HCT116 (cell line): ENCODE measurements at regions not wholly inside any gene's neighbourhood (a gene's known extent, or its start where the extent isn't known, plus 50 kb on each side); places are given as distances from the start of the nearest gene placed in this dataset.

Source experiments
- ATAC-seq: fragments of 200-7000 bp; cut with Tn5 transposase; 2 replicates; pipeline ENCODE4 v1.9.1; 2020; ENCODE audit warnings: mild to moderate bottlenecking, moderate library complexity
- BruUV-seq: library from RNA; stranded (reverse); fragments of 400-500 nt; replicated peaks from 2 replicates; lab custom pipeline; 2021; lab: Mats Ljungman, UMichigan
- CTCF ChIA-PET: fragments of 300-600 bp; sonication (Branson Sonifier 250); formaldehyde crosslinking; loops from one replicate; lab custom pipeline; 2021; ENCODE audit warnings: antibody characterized with exemption; lab: Charles Lee
- POLR2A ChIA-PET: fragments of 300-600, 350-600 bp; sonication (Branson Sonifier 250); formaldehyde crosslinking; loops from one replicate; lab custom pipeline; 2021; ENCODE audit warnings: antibody characterized with exemption; lab: Charles Lee
- RAD21 ChIA-PET, 2 experiments: fragments of 300-600 bp; sonication (Branson Sonifier 250); formaldehyde crosslinking; loops; one replicate each; lab custom pipeline; 2023; ENCODE audit warnings: low total read pairs in 2 of 2; ENCODE audit not compliant: uncharacterized antibody in 2 of 2, unreplicated experiment in 2 of 2, low non-redundant PET in 1 of 2; lab: Charles Lee
- DNase-seq: peaks from one replicate; pipeline ENCODE4 v3.0.0-alpha.2; 2010; ENCODE audit warnings: low read depth, low spot score
- H2AFZ ChIP-seq: fragments of 200-600 bp; shearing (Covaris generic), sonication (generic); 2 replicates; pipeline ENCODE4 v1.6.1; 2017; ENCODE audit warnings: low read depth, mixed run types, mixed read lengths, antibody characterized with exemption, low read length; ENCODE audit not compliant: poor library complexity, severe bottlenecking
- H3K27ac ChIP-seq: 2 replicates; pipeline ENCODE4 v1.5.1; 2012; ENCODE audit warnings: low read depth, low read length
- H3K27me3 ChIP-seq: fragments of 200-600 bp; sonication (generic); 2 replicates; pipeline ENCODE4 v1.6.1; 2016; ENCODE audit warnings: mixed run types, low read length, mixed read lengths; ENCODE audit not compliant: insufficient read depth
- H3K36me3 ChIP-seq, 2 experiments: fragments of 200-500 bp in 1 of 2; fragments of 200-600 bp in 1 of 2; sonication (Bioruptor generic) in 1 of 2; sonication (generic) in 1 of 2; 2 replicates each; pipeline versions ENCODE4 v1.5.1 to v1.6.1; 2014 to 2016; ENCODE audit warnings: low read length in 2 of 2, inconsistent platforms in 1 of 2, mixed read lengths in 1 of 2, mixed run types in 1 of 2; ENCODE audit not compliant: insufficient read depth in 2 of 2, control insufficient read depth in 1 of 2
- H3K4me1 ChIP-seq, 2 experiments: fragments of 200-600 bp in 1 of 2; sonication (generic) in 1 of 2; 2 replicates each; pipeline versions ENCODE4 v1.5.1 to v1.6.1; 2012 to 2017; ENCODE audit warnings: low read length in 2 of 2, inconsistent platforms in 1 of 2, mild to moderate bottlenecking in 1 of 2, mixed read lengths in 1 of 2, mixed run types in 1 of 2, moderate library complexity in 1 of 2; ENCODE audit not compliant: insufficient read depth in 2 of 2, control insufficient read depth in 1 of 2
- H3K4me2 ChIP-seq: fragments of 200-600 bp; sonication (generic); 2 replicates; pipeline ENCODE4 v1.6.1; 2017; ENCODE audit warnings: mixed run types, low read length, mixed read lengths
- H3K4me3 ChIP-seq, 2 experiments: fragments of 200-600 bp in 1 of 2; sonication (generic) in 1 of 2; replicated peaks in 1 of 2; 2 replicates each; pipeline ENCODE4 v1.5.1; 2011 to 2016; ENCODE audit warnings: low read length in 2 of 2, control low read depth in 1 of 2, low read depth in 1 of 2, mild to moderate bottlenecking in 1 of 2, mixed read lengths in 1 of 2, mixed run types in 1 of 2
- H3K79me2 ChIP-seq: fragments of 200-600 bp; sonication (generic); 2 replicates; pipeline ENCODE4 v1.6.1; 2017; ENCODE audit warnings: mild to moderate bottlenecking, mixed run types, low read length, moderate library complexity, mixed read lengths; ENCODE audit not compliant: insufficient read depth
- H3K9ac ChIP-seq: fragments of 200-600 bp; sonication (generic); 2 replicates; pipeline ENCODE4 v1.6.1; 2016; ENCODE audit warnings: low read length, mixed read lengths
- H3K9me2 ChIP-seq: fragments of 200-600 bp; sonication (generic), shearing (Covaris generic); 2 replicates; pipeline ENCODE4 v1.6.1; 2017; ENCODE audit warnings: mixed run types, mild to moderate bottlenecking, moderate library complexity; ENCODE audit not compliant: insufficient read depth
- H3K9me3 ChIP-seq, 2 experiments: fragments of 200-500 bp in 1 of 2; fragments of 200-600 bp in 1 of 2; sonication (Bioruptor generic) in 1 of 2; sonication (generic) in 1 of 2; 2 replicates each; pipeline ENCODE4 v1.6.1; 2014 to 2017; ENCODE audit warnings: low read length in 2 of 2, mixed read lengths in 2 of 2, inconsistent platforms in 1 of 2, low read depth in 1 of 2, mild to moderate bottlenecking in 1 of 2, mixed run types in 1 of 2, moderate library complexity in 1 of 2; ENCODE audit not compliant: control insufficient read depth in 1 of 2, insufficient read depth in 1 of 2
- H4K20me1 ChIP-seq: fragments of 200-600 bp; sonication (generic), shearing (Covaris generic); 2 replicates; pipeline ENCODE4 v1.6.1; 2017; ENCODE audit warnings: mixed run types, mild to moderate bottlenecking, moderate library complexity; ENCODE audit not compliant: insufficient read depth
- CTCF ChIP-seq, 3 experiments: fragments of 200-600 bp in 1 of 3; sonication (generic) in 1 of 3; IDR thresholded peaks in 2 of 3; conservative IDR thresholded peaks in 1 of 3; 2 replicates each; pipeline ENCODE4 v1.5.1; 2012 to 2017; ENCODE audit warnings: low read depth in 2 of 3, low read length in 2 of 3, antibody characterized with exemption in 1 of 3, borderline replicate concordance in 1 of 3, control low read depth in 1 of 3, mild to moderate bottlenecking in 1 of 3, mixed read lengths in 1 of 3, mixed run types in 1 of 3, moderate library complexity in 1 of 3; ENCODE audit not compliant: insufficient read depth in 1 of 3
- EGR1 ChIP-seq: IDR thresholded peaks from 2 replicates; pipeline ENCODE4 v1.6.1; 2012; ENCODE audit warnings: low read depth
- FOSL1 ChIP-seq: IDR thresholded peaks from 2 replicates; pipeline ENCODE4 v1.6.1; 2012; ENCODE audit warnings: low read depth
- MAX ChIP-seq: IDR thresholded peaks from 2 replicates; pipeline ENCODE4 v1.6.1; 2012
- RAD21 ChIP-seq: IDR thresholded peaks from 2 replicates; pipeline ENCODE4 v1.6.1; 2012; ENCODE audit warnings: low read depth, mild to moderate bottlenecking
- SIN3A ChIP-seq: IDR thresholded peaks from 2 replicates; pipeline ENCODE4 v1.6.1; 2012; ENCODE audit warnings: low read depth
- TCF7L2 ChIP-seq: IDR thresholded peaks from 2 replicates; pipeline ENCODE4 v1.7.0; 2011; ENCODE audit warnings: borderline replicate concordance, inconsistent platforms; ENCODE audit not compliant: insufficient read depth, insufficient read length; ENCODE audit errors: extremely low read depth
- ZFX ChIP-seq: fragments of 450-650 bp; IDR thresholded peaks from 2 replicates; pipeline ENCODE4 v1.6.1; 2017
- ZNF274 ChIP-seq: fragments of 200-500 bp; sonication (Bioruptor generic); IDR thresholded peaks from 2 replicates; pipeline ENCODE4 v1.6.1; 2014; ENCODE audit warnings: mild to moderate bottlenecking, low read depth, low read length, inconsistent platforms
- intact Hi-C: fragments of 100-400 bp; cut with micrococcal nuclease; formaldehyde crosslinking; loops from 2 replicates; pipeline ENCODE4 v1.10.0; 2022

- Histone ChIP-seq H3K9ac (no peak overlapping the region), H3K4me1 (peaks cover 0 to 3% of the 10 kb centered on the region in 2 experiments; a peak in 1 of 4 replicates), H3K9me2 (no peaks in the 10 kb centered on the region), H3K27me3 (peaks cover 26% of the 10 kb centered on the region; the same call in 1 of the 2 replicates), H4K20me1 (no peaks in the 10 kb centered on the region), H3K36me3 (no peaks in the 10 kb centered on the region), H3K4me2 (no peak overlapping the region), H3K4me3 (no peak overlapping the region), H3K27ac (no peak overlapping the region), H3K9me3 (no peaks in the 10 kb centered on the region), H3K79me2 (no peaks in the 10 kb centered on the region), H2AFZ (no peak overlapping the region)
- CTCF ChIA-PET = interaction anchor here (1.9 kb wide), 1 partner anchor 187 kb away, joined by 5 read pairs; no protein-coding TSS in a partner anchor
- no peak for ATAC-seq
- no peak for TF ChIP-seq TCF7L2
- RAD21 ChIA-PET = no interaction called here
- intact Hi-C loops = loop anchor here (5.0 kb wide), 2 partner anchors 373 to 843 kb away; no protein-coding TSS in a partner anchor
- POLR2A ChIA-PET = no interaction called here
- no peak for DNase-seq
- no TSS peak for BruUV-seq
Measured at GRCh38 chr7:94089806-94090205, 85.7 kb upstream of the BET1 start.

- Histone ChIP-seq H3K27ac (no peak overlapping the region), H3K4me1 (no peaks in the 10 kb centered on the region), H3K27me3 (peaks cover 26% of the 10 kb centered on the region; the same call in 1 of the 2 replicates), H3K79me2 (no peaks in the 10 kb centered on the region), H3K36me3 (no peaks in the 10 kb centered on the region), H3K9me2 (no peaks in the 10 kb centered on the region; the same call in 1 of the 2 replicates), H2AFZ (no peak overlapping the region), H4K20me1 (no peaks in the 10 kb centered on the region), H3K4me3 (no peak overlapping the region), H3K9ac (no peak overlapping the region), H3K9me3 (no peaks in the 10 kb centered on the region), H3K4me2 (no peak overlapping the region)
- BruUV-seq = no TSS peak
- intact Hi-C loops = no loop called here
- RAD21 ChIA-PET = no interaction called here
- CTCF ChIA-PET = no interaction called here
- POLR2A ChIA-PET = no interaction called here
- TF ChIP-seq ZNF274 (no peak), RAD21 (no peak), MAX (no peak), CTCF (IDR thresholded peaks at IDR 0.05 in 2 of 3, conservative IDR thresholded peaks at IDR 0.05 in 1 of 3; ENCODE audit: borderline replicate concordance in 1 of 3, insufficient read depth in 1 of 3, low read depth in 2 of 3, low read length in 2 of 3) (no peak), FOSL1 (no peak), SIN3A (no peak), EGR1 (no peak), ZFX (no peak)
- DNase-seq (no peak), ATAC-seq (no peak)
Measured at GRCh38 chr7:94092980-94093379, 88.8 kb upstream of the BET1 start.
